Esophagus muscularis mucosa (tissue), 3 donors: ENCODE measurements at regions not wholly inside any gene's neighbourhood (a gene's known extent, or its start where the extent isn't known, plus 50 kb on each side); places are given as distances from the start of the nearest gene placed in this dataset.

Source experiments
- CTCF ChIP-seq, 3 experiments: fragments of 200-600 bp in 2 of 3; fragments of 450-650 bp in 1 of 3; sonication (generic) in 2 of 3; IDR thresholded peaks; one replicate each; pipeline ENCODE4 v1.5.1; 2017 to 2019; ENCODE audit warnings: antibody characterized with exemption in 3 of 3, mild to moderate bottlenecking in 2 of 3, moderate library complexity in 1 of 3
- POLR2AphosphoS5 ChIP-seq, 2 donors: sonication (generic); formaldehyde crosslinking; IDR thresholded peaks; one replicate each; pipeline ENCODE4 v1.6.1; 2017; ENCODE audit warnings: antibody characterized with exemption in 2 of 2

DNA sequence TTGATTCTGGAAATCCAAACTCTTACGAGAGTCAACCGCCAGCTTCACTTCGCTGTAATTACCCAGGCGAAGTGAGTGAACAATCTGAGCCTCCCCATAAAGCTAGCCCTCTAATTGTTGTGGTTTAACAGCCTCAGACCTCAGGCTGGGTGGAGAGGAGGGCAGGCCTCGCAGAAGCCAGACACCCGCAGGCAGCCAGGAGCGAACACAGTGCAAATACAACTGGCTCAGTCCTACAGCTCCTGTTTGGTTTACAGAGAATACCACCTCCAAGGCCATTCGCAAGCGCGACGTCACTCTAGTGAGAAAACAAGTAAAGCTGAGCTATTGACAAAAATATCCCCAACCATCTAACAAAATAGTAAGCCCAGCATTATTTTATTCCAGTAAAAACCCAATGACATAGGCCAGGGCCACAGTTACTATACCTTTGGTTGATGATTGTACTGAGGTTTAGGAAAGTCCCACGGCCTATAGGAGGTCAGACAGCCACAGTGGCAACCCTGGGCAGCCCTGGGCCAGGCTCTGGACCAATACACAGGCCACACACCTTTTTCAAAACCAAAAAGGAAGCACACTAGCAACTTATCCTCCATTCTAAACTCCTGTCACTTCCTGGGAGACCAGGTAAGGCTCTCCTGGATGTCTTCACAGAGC lies 163.3 kb downstream of the ETS2 start:
- TF ChIP-seq CTCF (IDR thresholded peaks at IDR 0.05) (no peak), POLR2AphosphoS5 (IDR thresholded peaks at IDR 0.05) (no peak)
